ENCODE measurements at regions not wholly inside any gene's neighbourhood (a gene's known extent, or its start where the extent isn't known, plus 50 kb on each side); places are given as distances from the start of the nearest gene placed in this dataset.

GRCh38 chr11:15493066-15493465, 378.3 kb downstream of the INSC start:
- H3K4me3 ChIP-seq (ENCODE audit: low read depth, low read length) = no peak overlapping the region
- no peaks in the 10 kb centered on the region for H3K36me3 ChIP-seq
- no peaks in the 10 kb centered on the region for H3K9me3 ChIP-seq
- no peaks in the 10 kb centered on the region for H3K4me1 ChIP-seq
- TF ChIP-seq CTCF (IDR thresholded peaks at IDR 0.05; ENCODE audit: low read depth, low read length) = no peak
- DNase-seq = no peak
- H3K27me3 ChIP-seq = no peaks in the 10 kb centered on the region

- Histone ChIP-seq H3K9me3 (no peaks in the 10 kb centered on the region), H3K36me3 (no peaks in the 10 kb centered on the region), H3K27me3 (no peaks in the 10 kb centered on the region), H3K4me3 (ENCODE audit: low read depth, low read length) (no peak overlapping the region), H3K4me1 (no peaks in the 10 kb centered on the region)
- no peak for DNase-seq
- TF ChIP-seq CTCF (IDR thresholded peaks at IDR 0.05; ENCODE audit: low read depth, low read length) = no peak
These were observed 379.3 kb downstream of the INSC start for GRCh38 chr11:15493921-15494620.

- Histone ChIP-seq H3K4me1 (no peaks in the 10 kb centered on the region), H3K4me3 (ENCODE audit: low read depth, low read length) (no peak overlapping the region), H3K9me3 (no peaks in the 10 kb centered on the region), H3K36me3 (no peaks in the 10 kb centered on the region), H3K27me3 (no peaks in the 10 kb centered on the region)
- no peak for TF ChIP-seq CTCF (IDR thresholded peaks at IDR 0.05; ENCODE audit: low read depth, low read length)
- DNase-seq = no peak
These were observed 380.0 kb downstream of the INSC start for GRCh38 chr11:15494740-15495139.

DNA sequence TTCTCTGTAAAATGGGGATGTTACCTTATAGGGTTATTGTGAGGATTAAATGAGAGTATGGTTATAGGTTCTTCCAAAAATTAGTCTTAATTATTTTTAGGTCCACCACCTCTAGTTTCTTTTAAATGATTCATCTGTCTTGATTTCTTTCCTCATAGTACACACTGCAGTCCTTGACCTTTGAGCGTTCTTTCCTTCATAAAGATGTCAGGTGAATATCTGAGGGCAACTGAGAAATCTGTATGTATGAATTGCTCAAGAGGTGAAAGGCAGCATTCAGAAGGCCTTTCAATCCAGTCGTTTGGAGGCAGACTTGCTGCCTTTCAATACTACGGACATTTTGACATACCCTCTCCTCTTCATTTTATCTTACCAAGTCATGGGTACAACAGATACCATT, 380.7 kb downstream of the INSC start:
- no peak overlapping the region for H3K4me3 ChIP-seq (ENCODE audit: low read depth, low read length)
- no peaks in the 10 kb centered on the region for H3K4me1 ChIP-seq
- H3K27me3 ChIP-seq = no peaks in the 10 kb centered on the region
- H3K36me3 ChIP-seq = no peaks in the 10 kb centered on the region
- TF ChIP-seq CTCF (IDR thresholded peaks at IDR 0.05; ENCODE audit: low read depth, low read length) = no peak
- H3K9me3 ChIP-seq = no peaks in the 10 kb centered on the region
- DNase-seq = no peak

GRCh38 chr11:15497366-15497765, 382.6 kb downstream of the INSC start:
- Histone ChIP-seq H3K4me3 (ENCODE audit: low read depth, low read length) (no peak overlapping the region), H3K9me3 (no peaks in the 10 kb centered on the region), H3K27me3 (no peaks in the 10 kb centered on the region), H3K36me3 (no peaks in the 10 kb centered on the region), H3K4me1 (no peaks in the 10 kb centered on the region)
- no peak for DNase-seq
- TF ChIP-seq CTCF (IDR thresholded peaks at IDR 0.05; ENCODE audit: low read depth, low read length) = no peak

DNA sequence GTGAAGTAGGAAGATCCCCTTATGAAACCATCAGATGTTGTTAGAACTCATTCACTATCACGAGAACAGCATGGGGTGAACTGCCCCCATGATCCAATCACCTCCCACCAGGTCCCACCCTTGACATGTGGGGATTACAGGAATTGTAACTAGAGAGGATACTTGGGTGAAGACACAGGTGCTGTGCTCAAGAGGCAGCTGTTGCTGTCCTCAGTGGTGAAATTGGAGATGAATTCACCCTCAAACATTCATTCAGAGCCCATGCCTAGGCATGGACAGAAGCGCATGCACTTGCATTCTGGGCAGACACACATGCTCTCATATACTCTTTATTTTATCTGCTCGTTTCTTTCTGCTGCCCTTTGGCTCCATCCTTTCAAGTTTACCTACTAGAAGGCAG, 385.0 kb downstream of the INSC start:
- Histone ChIP-seq H3K9me3 (no peaks in the 10 kb centered on the region), H3K36me3 (no peaks in the 10 kb centered on the region), H3K4me1 (no peaks in the 10 kb centered on the region), H3K27me3 (no peaks in the 10 kb centered on the region), H3K4me3 (ENCODE audit: low read depth, low read length) (no peak overlapping the region)
- no peak for DNase-seq
- TF ChIP-seq CTCF (IDR thresholded peaks at IDR 0.05; ENCODE audit: low read depth, low read length) = no peak

Data from BE2C (cell line).